SK-N-SH (cell line): ENCODE measurements at regions not wholly inside any gene's neighbourhood (a gene's known extent, or its start where the extent isn't known, plus 50 kb on each side); places are given as distances from the start of the nearest gene placed in this dataset.

Experiments
- FOSL2 ChIP-seq: IDR thresholded peaks from 2 replicates; pipeline ENCODE4 v1.4.0; 2012; ENCODE audit warnings: low read depth, mild to moderate bottlenecking, moderate library complexity, borderline replicate concordance
- POLR2AphosphoS5 ChIP-seq: IDR thresholded peaks from 2 replicates; pipeline ENCODE4 v1.6.1; 2012; ENCODE audit warnings: low read depth, low read length
- RAD21 ChIP-seq: IDR thresholded peaks from 2 replicates; pipeline ENCODE4 v1.6.1; 2012; ENCODE audit warnings: mild to moderate bottlenecking, low read length

GRCh38 chr1:226804907-226805759 is 65.3 kb upstream of the PSEN2 start:
- no peak for TF ChIP-seq FOSL2
- TF ChIP-seq RAD21, result no peak
- TF ChIP-seq POLR2AphosphoS5, result no peak
